ENCODE measurements at regions not wholly inside any gene's neighbourhood (a gene's known extent, or its start where the extent isn't known, plus 50 kb on each side); places are given as distances from the start of the nearest gene placed in this dataset.
A peak's percentile ranks its signal among the peaks of the same experiment; 100 is the strongest.

- DNase-seq (ENCODE audit: low spot score): no peak
Observed at GRCh38 chr1:81392526-81393226, 408.1 kb upstream of the ADGRL2 start.

GRCh38 chr1:81391125-81391828 is 409.5 kb upstream of the ADGRL2 start:
- DNase-seq (ENCODE audit: low spot score): no peak

GRCh38 chr1:81388435-81388834 is 412.3 kb upstream of the ADGRL2 start:
- DNase-seq (ENCODE audit: low spot score): no peak

- no peak for DNase-seq (ENCODE audit: low spot score)
Observed at GRCh38 chr1:81387446-81387845, 413.3 kb upstream of the ADGRL2 start.

- DNase-seq (ENCODE audit: low spot score): no peak
Observed at GRCh38 chr1:81382561-81382960, 418.2 kb upstream of the ADGRL2 start.

- DNase-seq (ENCODE audit: low spot score): no peak
Observed at GRCh38 chr1:81381881-81382280, 418.9 kb upstream of the ADGRL2 start.

- DNase-seq (ENCODE audit: low spot score): no peak
Observed at GRCh38 chr1:81380436-81380835, 420.3 kb upstream of the ADGRL2 start.

GRCh38 chr1:81379430-81379829 is 421.3 kb upstream of the ADGRL2 start:
- DNase-seq (ENCODE audit: low spot score): no peak

GRCh38 chr1:81377406-81377805 is 423.3 kb upstream of the ADGRL2 start:
- no peak for DNase-seq (ENCODE audit: low spot score)

GRCh38 chr1:81375884-81376548 is 424.7 kb upstream of the ADGRL2 start:
- DNase-seq (ENCODE audit: low spot score): no peak

GRCh38 chr1:81374481-81374880 is 426.3 kb upstream of the ADGRL2 start:
- DNase-seq (ENCODE audit: low spot score): no peak

- DNase-seq (ENCODE audit: low spot score): no peak
Observed at GRCh38 chr1:81371864-81372263, 428.9 kb upstream of the ADGRL2 start.

- no peak for DNase-seq (ENCODE audit: low spot score)
Observed at GRCh38 chr1:81369833-81370232, 430.9 kb upstream of the ADGRL2 start.

GRCh38 chr1:81366173-81366572 is 434.6 kb upstream of the ADGRL2 start:
- peak; percentile 21 for DNase-seq (ENCODE audit: low spot score)

- DNase-seq (ENCODE audit: low spot score): no peak
Observed at GRCh38 chr1:81364088-81364487, 436.6 kb upstream of the ADGRL2 start.

GRCh38 chr1:81358151-81358550 is 442.6 kb upstream of the ADGRL2 start:
- DNase-seq (ENCODE audit: low spot score): no peak

- DNase-seq (ENCODE audit: low spot score): no peak
Observed at GRCh38 chr1:81351864-81352263, 448.9 kb upstream of the ADGRL2 start.

- no peak for DNase-seq (ENCODE audit: low spot score)
Observed at GRCh38 chr1:81349194-81349965, 451.4 kb upstream of the ADGRL2 start.

- no peak for DNase-seq (ENCODE audit: low spot score)
Observed at GRCh38 chr1:81345110-81345509, 455.6 kb upstream of the ADGRL2 start.

- no peak for DNase-seq (ENCODE audit: low spot score)
Observed at GRCh38 chr1:81340239-81340638, 460.5 kb upstream of the ADGRL2 start.

- DNase-seq (ENCODE audit: low spot score): no peak
Observed at GRCh38 chr1:81337226-81337625, 463.5 kb upstream of the ADGRL2 start.

- DNase-seq (ENCODE audit: low spot score): no peak
Observed at GRCh38 chr1:81335876-81336275, 464.9 kb upstream of the ADGRL2 start.
